ENCODE measurements at regions not wholly inside any gene's neighbourhood (a gene's known extent, or its start where the extent isn't known, plus 50 kb on each side); places are given as distances from the start of the nearest gene placed in this dataset.

DNA sequence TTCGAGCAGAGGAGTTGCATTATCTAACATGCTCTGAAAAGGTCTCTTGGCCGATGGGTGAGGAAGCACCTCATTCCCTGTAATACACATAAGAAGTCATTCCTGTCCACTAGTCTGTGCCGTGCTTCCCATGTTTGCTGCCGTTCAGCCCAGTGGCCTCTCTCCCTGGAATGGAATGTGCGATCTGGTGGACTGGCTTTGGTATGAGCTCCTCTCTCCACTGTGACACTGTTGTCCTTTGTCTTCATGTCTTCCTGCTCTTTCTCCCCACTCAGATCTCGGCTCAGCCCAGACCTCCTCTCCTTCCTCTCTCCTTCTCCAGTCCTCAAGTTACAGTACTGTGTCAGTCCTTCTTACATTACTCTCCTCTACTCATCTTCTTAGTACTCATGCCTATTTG is 192.8 kb upstream of the KLF6 start:
- H3K27ac ChIP-seq, result no peak overlapping the region
- TF ChIP-seq, protein P1, sequence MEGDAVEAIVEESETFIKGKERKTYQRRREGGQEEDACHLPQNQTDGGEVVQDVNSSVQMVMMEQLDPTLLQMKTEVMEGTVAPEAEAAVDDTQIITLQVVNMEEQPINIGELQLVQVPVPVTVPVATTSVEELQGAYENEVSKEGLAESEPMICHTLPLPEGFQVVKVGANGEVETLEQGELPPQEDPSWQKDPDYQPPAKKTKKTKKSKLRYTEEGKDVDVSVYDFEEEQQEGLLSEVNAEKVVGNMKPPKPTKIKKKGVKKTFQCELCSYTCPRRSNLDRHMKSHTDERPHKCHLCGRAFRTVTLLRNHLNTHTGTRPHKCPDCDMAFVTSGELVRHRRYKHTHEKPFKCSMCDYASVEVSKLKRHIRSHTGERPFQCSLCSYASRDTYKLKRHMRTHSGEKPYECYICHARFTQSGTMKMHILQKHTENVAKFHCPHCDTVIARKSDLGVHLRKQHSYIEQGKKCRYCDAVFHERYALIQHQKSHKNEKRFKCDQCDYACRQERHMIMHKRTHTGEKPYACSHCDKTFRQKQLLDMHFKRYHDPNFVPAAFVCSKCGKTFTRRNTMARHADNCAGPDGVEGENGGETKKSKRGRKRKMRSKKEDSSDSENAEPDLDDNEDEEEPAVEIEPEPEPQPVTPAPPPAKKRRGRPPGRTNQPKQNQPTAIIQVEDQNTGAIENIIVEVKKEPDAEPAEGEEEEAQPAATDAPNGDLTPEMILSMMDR (conservative IDR thresholded peaks at IDR 0.05), result no peak

DNA sequence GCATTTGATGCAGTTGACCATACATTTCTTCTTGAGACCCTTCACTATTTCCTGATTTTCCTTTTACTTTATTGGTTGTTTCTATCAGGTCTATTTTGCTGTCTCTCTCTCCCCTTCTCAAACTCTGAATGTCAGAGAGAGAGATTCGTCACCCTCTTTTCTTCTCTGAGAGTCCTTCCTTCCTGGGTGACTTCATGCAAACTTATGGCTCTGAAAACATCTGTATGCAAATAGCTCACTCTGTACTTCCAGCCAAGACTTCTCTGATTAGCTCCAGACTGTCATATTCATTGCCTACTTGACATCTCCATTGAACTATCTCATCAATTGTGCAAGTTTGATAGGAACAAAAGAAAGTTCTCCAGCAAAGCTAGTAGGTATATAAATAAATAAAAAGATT is 191.7 kb upstream of the KLF6 start:
- TF ChIP-seq, protein P1 (conservative IDR thresholded peaks at IDR 0.05), result no peak
- H3K27ac ChIP-seq, result no peak overlapping the region

DNA sequence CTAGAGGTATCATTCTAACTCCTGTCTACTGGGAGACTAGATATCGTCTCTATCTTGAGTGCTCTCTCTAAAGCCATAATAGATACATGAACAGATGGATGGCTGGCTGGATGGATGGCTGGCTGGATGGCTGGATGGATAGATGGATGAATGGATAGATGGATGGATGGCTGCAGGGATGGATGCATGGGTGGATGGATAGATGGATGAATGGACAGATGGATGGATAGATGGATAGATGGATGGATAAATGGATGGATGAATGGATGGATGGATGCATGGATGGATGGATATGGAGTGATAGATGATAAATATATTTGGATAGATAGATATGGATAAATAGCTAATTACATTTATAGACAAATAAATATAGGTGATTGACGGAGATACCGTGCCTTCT is 191.2 kb upstream of the KLF6 start:
- no peak overlapping the region for H3K27ac ChIP-seq
- TF ChIP-seq, protein P1 (conservative IDR thresholded peaks at IDR 0.05), result no peak

DNA sequence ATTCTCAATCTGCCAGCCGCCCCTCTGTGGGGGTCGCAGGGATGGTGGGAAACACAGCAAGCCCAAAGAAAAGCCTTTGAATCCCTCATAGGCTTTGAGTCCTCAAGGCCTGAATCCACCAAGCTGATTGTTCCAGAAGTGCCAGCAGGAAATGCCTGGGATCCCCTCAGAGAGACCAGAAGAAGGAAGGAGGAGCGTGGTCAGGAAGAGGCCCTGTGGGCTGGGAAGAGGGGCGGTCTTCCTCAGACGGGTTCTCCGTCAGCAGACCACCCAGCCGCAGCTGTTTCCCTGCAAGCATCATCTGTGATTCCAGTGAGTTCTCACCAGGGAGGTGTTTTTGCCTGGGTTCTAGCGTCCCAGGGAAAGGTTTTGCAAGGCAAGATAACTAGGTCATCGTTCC is 190.0 kb upstream of the KLF6 start:
- H3K27ac ChIP-seq, result no peak overlapping the region
- TF ChIP-seq, protein P1 (conservative IDR thresholded peaks at IDR 0.05), result no peak

DNA sequence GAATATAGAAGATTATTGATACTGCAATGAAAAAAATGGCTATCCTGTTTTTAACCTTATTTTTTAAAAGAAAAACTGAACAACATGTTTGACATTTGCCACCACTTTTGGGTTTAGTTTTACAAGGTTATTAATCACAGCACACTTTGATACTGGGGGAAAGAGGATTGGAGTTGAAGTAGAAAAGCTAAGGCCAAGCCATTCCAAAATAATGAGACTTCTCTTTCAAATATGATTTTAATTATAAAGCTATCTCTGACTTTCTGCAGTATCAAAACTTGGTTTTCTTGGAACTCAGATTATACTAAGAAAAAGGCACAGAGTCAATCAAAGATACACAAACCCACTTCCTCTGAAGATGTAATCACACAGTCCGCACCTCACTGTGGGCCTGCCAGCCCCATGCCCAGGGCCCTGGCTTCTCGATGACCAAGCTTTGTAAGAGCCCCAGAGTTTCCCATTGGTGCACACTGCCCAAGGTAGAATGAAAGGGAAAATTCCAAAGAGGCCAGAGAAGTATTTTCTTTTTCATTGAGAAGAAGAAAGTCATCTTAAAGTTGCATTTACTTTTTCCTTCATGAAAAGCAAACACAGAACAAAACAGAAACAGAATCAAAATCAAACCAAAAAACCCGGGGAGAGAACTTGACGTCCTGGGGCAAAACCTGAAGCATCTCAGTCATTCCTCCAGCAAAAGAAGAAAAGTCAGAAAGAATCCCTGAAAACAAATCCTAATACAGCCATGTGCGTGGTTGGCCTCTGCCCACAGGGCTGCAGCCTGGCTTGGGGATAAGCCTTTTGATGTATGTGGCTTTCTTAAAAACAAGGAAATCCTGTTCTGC is 187.7 kb upstream of the KLF6 start:
- TF ChIP-seq, protein P1 (conservative IDR thresholded peaks at IDR 0.05), result no peak
- H3K27ac ChIP-seq, result no peak overlapping the region

DNA sequence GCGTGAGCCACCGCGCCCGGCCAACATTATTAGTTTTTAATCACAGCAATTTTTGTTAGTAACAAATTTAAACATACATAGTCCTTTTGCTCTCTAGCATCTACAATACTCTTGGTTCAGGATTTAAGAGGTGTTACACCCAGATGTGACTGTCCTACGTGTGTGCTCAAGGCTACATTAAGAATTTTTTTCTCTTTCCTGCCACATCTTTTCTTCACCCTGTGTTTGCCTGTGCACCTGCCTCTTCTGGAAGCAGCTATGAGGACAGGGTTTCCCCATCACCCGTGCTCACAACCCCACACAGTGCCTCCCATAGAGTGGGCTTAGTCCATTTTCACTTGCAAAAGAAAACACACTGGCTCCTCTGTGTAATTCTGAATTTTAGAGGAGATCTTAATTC is 186.7 kb upstream of the KLF6 start:
- no peak overlapping the region for H3K27ac ChIP-seq
- TF ChIP-seq, protein P1 (conservative IDR thresholded peaks at IDR 0.05), result no peak

DNA sequence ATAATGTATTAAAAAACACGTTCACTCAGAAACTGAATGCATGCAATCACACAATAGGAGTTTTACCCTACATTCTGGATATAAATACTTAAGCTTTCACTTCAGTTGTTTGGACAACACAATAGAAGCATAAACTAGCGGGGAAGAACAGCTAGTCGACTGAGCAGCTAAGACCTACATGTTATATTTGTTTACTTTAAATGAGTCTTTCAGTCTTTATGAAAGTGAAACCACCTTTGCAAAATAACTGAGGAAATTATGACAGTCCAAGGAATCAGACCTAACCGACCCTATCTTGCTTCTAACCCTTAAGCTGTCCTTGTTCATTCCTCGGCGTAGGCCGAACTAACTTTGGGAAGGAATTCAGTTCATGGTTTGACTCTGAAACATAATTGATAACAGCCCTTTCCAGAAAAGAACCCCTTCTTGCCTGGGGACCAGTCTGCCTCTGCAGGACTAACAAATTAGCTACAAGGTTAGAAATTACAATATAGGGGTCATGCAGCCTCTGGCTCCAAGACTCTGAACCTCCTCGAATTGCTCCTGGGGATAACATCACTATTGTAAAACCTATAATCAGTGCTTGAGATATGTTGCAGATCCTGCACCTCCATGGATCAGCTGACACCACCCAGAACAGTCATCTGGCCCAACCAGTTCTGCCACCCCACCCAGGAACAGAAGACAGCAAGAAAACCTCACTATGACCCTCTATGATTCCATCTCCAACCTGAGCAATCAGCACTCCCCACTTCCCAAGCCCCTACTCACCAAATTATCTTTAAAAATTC is 185.1 kb upstream of the KLF6 start:
- TF ChIP-seq, protein P1 (conservative IDR thresholded peaks at IDR 0.05), result no peak
- no peak overlapping the region for H3K27ac ChIP-seq

Measured in VCaP (cell line).